ENCODE measurements at regions not wholly inside any gene's neighbourhood (a gene's known extent, or its start where the extent isn't known, plus 50 kb on each side); places are given as distances from the start of the nearest gene placed in this dataset.

DNA sequence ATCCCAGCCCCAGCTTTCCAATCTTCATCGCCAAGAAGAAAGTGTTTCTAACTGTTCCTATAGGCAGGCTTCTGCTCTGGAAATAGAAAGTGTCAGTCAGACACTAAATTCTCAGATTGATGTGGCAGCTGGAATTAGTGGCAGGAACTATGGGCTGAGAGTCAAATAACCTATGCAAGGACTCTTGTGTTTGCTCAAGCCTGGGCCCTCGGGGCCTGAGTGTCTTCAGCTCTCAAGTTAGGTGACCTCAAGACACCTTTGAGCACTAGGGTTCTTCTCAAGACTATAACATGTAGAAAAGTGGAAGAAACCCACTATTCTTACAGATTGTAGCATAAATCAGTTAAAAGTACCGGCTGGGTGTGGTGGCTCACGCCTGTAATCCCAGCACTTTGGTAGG, 694.5 kb downstream of the RNF144A start:
- TF ChIP-seq POLR2A (IDR thresholded peaks at IDR 0.05), result no peak
- TF ChIP-seq, protein P1, sequence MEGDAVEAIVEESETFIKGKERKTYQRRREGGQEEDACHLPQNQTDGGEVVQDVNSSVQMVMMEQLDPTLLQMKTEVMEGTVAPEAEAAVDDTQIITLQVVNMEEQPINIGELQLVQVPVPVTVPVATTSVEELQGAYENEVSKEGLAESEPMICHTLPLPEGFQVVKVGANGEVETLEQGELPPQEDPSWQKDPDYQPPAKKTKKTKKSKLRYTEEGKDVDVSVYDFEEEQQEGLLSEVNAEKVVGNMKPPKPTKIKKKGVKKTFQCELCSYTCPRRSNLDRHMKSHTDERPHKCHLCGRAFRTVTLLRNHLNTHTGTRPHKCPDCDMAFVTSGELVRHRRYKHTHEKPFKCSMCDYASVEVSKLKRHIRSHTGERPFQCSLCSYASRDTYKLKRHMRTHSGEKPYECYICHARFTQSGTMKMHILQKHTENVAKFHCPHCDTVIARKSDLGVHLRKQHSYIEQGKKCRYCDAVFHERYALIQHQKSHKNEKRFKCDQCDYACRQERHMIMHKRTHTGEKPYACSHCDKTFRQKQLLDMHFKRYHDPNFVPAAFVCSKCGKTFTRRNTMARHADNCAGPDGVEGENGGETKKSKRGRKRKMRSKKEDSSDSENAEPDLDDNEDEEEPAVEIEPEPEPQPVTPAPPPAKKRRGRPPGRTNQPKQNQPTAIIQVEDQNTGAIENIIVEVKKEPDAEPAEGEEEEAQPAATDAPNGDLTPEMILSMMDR (IDR thresholded peaks at IDR 0.05), result no peak

All from adrenal gland (tissue), 5 donors.